Spleen (tissue), 11 donors: ENCODE measurements at regions not wholly inside any gene's neighbourhood (a gene's known extent, or its start where the extent isn't known, plus 50 kb on each side); places are given as distances from the start of the nearest gene placed in this dataset.

ENCODE experiments used
- DNase-seq: peaks from one replicate; pipeline ENCODE4 v3.0.0-alpha.2; 2020
- H3K27ac ChIP-seq, 8 donors: fragments of 200-600 bp; sonication (generic) in 7 of 8; 1 replicate in 4 of 8; 2 replicates in 4 of 8; pipeline versions ENCODE4 v1.5.0 to v1.8.0; 2016 to 2021; ENCODE audit warnings: inconsistent platforms in 4 of 8, mild to moderate bottlenecking in 4 of 8, moderate library complexity in 1 of 8
- H3K27me3 ChIP-seq, 7 donors: fragments of 200-600 bp; sonication (generic) in 6 of 7; replicated peaks in 1 of 7; 1 replicate in 4 of 7; 2 replicates in 3 of 7; pipeline versions ENCODE4 v1.5.0 to v1.8.0; 2016 to 2021; ENCODE audit warnings: inconsistent platforms in 3 of 7, mild to moderate bottlenecking in 1 of 7
- H3K36me3 ChIP-seq, 6 donors: fragments of 200-600 bp; sonication (generic) in 5 of 6; 1 replicate in 4 of 6; 2 replicates in 2 of 6; pipeline versions ENCODE4 v1.5.0 to v1.8.0; 2016 to 2021; ENCODE audit warnings: inconsistent platforms in 2 of 6
- H3K4me1 ChIP-seq, 6 donors: fragments of 200-600 bp; sonication (generic) in 5 of 6; 1 replicate in 3 of 6; 2 replicates in 3 of 6; pipeline versions ENCODE4 v1.5.0 to v1.8.0; 2016 to 2021; ENCODE audit warnings: inconsistent platforms in 3 of 6
- H3K4me3 ChIP-seq, 8 donors: fragments of 200-600 bp; sonication (generic) in 7 of 8; 1 replicate in 4 of 8; 2 replicates in 4 of 8; pipeline versions ENCODE4 v1.5.0 to v1.8.0; 2016 to 2021; ENCODE audit warnings: inconsistent platforms in 4 of 8, mild to moderate bottlenecking in 4 of 8, moderate library complexity in 2 of 8
- H3K9me3 ChIP-seq, 8 donors: fragments of 200-600 bp; sonication (generic) in 7 of 8; 1 replicate in 4 of 8; 2 replicates in 4 of 8; pipeline versions ENCODE4 v1.5.0 to v1.8.0; 2016 to 2021; ENCODE audit warnings: inconsistent platforms in 4 of 8
- CTCF ChIP-seq, 11 experiments: fragments of 200-600 bp in 7 of 11; fragments of 450-650 bp in 4 of 11; sonication (generic) in 4 of 11; IDR thresholded peaks in 8 of 11; conservative IDR thresholded peaks in 3 of 11; 1 replicate in 7 of 11; 2 replicates in 4 of 11; pipeline versions ENCODE4 v1.4.0 to v1.8.0; 2016 to 2021; ENCODE audit warnings: antibody characterized with exemption in 11 of 11, inconsistent platforms in 4 of 11, mild to moderate bottlenecking in 1 of 11
- POLR2A ChIP-seq, 3 donors: fragments of 450-650 bp; IDR thresholded peaks; one replicate each; pipeline ENCODE4 v1.5.1; 2017; ENCODE audit warnings: antibody characterized with exemption in 3 of 3, mild to moderate bottlenecking in 1 of 3
- POLR2AphosphoS5 ChIP-seq, 3 donors: sonication (generic); formaldehyde crosslinking; IDR thresholded peaks; one replicate each; pipeline ENCODE4 v1.5.1; 2017; ENCODE audit warnings: antibody characterized with exemption in 3 of 3
- WGBS, 5 donors: extraction: QIAGEN DNeasy Blood & Tissue Kit in 3 of 5; methylation state at CpG; one replicate each; pipeline versions ENCODE4 v1.1.5 to v1.1.7; 2013 to 2018; 5-methylcytosine and 5-hydroxymethylcytosine counted together
- intact Hi-C: fragments of 100-400 bp; cut with DNase I; formaldehyde crosslinking; loops from one replicate; pipeline ENCODE4 v1.15.0; 2023; ENCODE audit warnings: low total_unique reads
- donor health status: healthy with polysubstance abuse.
- donor health status: DM: no; HTN: no; CAD: no; lungs with moderate emphysema.
- donor health status: DM: no; HTN: no; CAD: no.
- donor health status: Bipolar disorder and iron deficiency.
- donor health status: healthy.
- donor health status: DM: no; HTN: no; CAD: no.
- donor health status: DM: yes; HTN: yes; CAD: no.

- H3K27me3 ChIP-seq: peaks cover 0 to 39% (median 3%) of the 10 kb centered on the region in 7 donors
- H3K9me3 ChIP-seq: peaks cover 0 to 11% (median 0%) of the 10 kb centered on the region in 8 donors
- intact Hi-C loops: no loop called here
- H3K36me3 ChIP-seq: no peaks in the 10 kb centered on the region
- no peak overlapping the region for H3K4me3 ChIP-seq
- no peaks in the 10 kb centered on the region for H3K4me1 ChIP-seq
- 77 to 84% (median 79%) methylated on average over 11 to 14 of the region's 14 CpGs for WGBS, 5 donors
- no peak overlapping the region for H3K27ac ChIP-seq
- peak; percentile 47 for DNase-seq
- no peak for TF ChIP-seq CTCF (IDR thresholded peaks at IDR 0.05 in 8 of 11, conservative IDR thresholded peaks at IDR 0.05 in 3 of 11)
- TF ChIP-seq POLR2A (IDR thresholded peaks at IDR 0.05): no peak
- TF ChIP-seq POLR2AphosphoS5 (IDR thresholded peaks at IDR 0.05): no peak
Measured at GRCh38 chr9:135330685-135331590, 148.6 kb upstream of the PPP1R26 start.

GRCh38 chr9:135332516-135332915, 147.1 kb upstream of the PPP1R26 start:
- Histone ChIP-seq H3K4me3 (no peak overlapping the region), H3K36me3 (no peaks in the 10 kb centered on the region), H3K27me3 (peaks cover 0 to 23% (median 0%) of the 10 kb centered on the region in 7 donors), H3K4me1 (no peaks in the 10 kb centered on the region), H3K27ac (no peak overlapping the region), H3K9me3 (peaks cover 0 to 6% (median 0%) of the 10 kb centered on the region in 8 donors)
- intact Hi-C loops: no loop called here
- DNase-seq: no peak
- 66 to 78% (median 74%) methylated on average over 3 of the region's 3 CpGs for WGBS, 5 donors
- TF ChIP-seq POLR2A (IDR thresholded peaks at IDR 0.05): no peak
- TF ChIP-seq CTCF (IDR thresholded peaks at IDR 0.05 in 8 of 11, conservative IDR thresholded peaks at IDR 0.05 in 3 of 11): no peak
- no peak for TF ChIP-seq POLR2AphosphoS5 (IDR thresholded peaks at IDR 0.05)

GRCh38 chr9:135332979-135333748, 146.4 kb upstream of the PPP1R26 start:
- TF ChIP-seq POLR2AphosphoS5 (IDR thresholded peaks at IDR 0.05) (no peak), POLR2A (IDR thresholded peaks at IDR 0.05) (no peak), CTCF (IDR thresholded peaks at IDR 0.05 in 8 of 11, conservative IDR thresholded peaks at IDR 0.05 in 3 of 11) (no peak)
- intact Hi-C loops: no loop called here
- Histone ChIP-seq H3K9me3 (no peaks in the 10 kb centered on the region), H3K4me3 (no peak overlapping the region), H3K27me3 (peaks cover 0 to 27% (median 0%) of the 10 kb centered on the region in 7 donors), H3K27ac (no peak overlapping the region), H3K36me3 (no peaks in the 10 kb centered on the region), H3K4me1 (no peaks in the 10 kb centered on the region)
- WGBS, 5 donors: 90 to 95% (median 93%) methylated on average over 7 of the region's 7 CpGs
- no peak for DNase-seq
